Lower leg skin (tissue), 3 donors: ENCODE measurements at regions not wholly inside any gene's neighbourhood (a gene's known extent, or its start where the extent isn't known, plus 50 kb on each side); places are given as distances from the start of the nearest gene placed in this dataset.

Experiments
- CTCF ChIP-seq, 3 donors: fragments of 450-650 bp; IDR thresholded peaks; one replicate each; pipeline ENCODE4 v1.5.1; 2016; ENCODE audit warnings: antibody characterized with exemption in 3 of 3, mild to moderate bottlenecking in 3 of 3, moderate library complexity in 2 of 3
- POLR2A ChIP-seq, 2 donors: fragments of 450-650 bp; IDR thresholded peaks; one replicate each; pipeline ENCODE4 v1.6.1; 2016 to 2017; ENCODE audit warnings: antibody characterized with exemption in 2 of 2, mild to moderate bottlenecking in 1 of 2, moderate library complexity in 1 of 2

GRCh38 chr12:24109381-24110039, 160.0 kb upstream of the SOX5 start:
- TF ChIP-seq CTCF (IDR thresholded peaks at IDR 0.05) (no peak), POLR2A (IDR thresholded peaks at IDR 0.05) (no peak)
